GM19193 (cell line): ENCODE measurements at regions not wholly inside any gene's neighbourhood (a gene's known extent, or its start where the extent isn't known, plus 50 kb on each side); places are given as distances from the start of the nearest gene placed in this dataset.

ENCODE experiments used
- POLR2A ChIP-seq: IDR thresholded peaks from 4 replicates; pipeline ENCODE4 v1.6.1; 2011; ENCODE audit not compliant: insufficient read depth, insufficient read length; ENCODE audit errors: extremely low read depth

- no peak for TF ChIP-seq POLR2A
Measured at GRCh38 chr16:72665701-72666100, 382.2 kb downstream of the ZFHX3 start.

- peak; percentile 82 for TF ChIP-seq POLR2A
Measured at GRCh38 chr16:72664509-72665408, 383.2 kb downstream of the ZFHX3 start.

GRCh38 chr16:72664056-72664508 lies 383.8 kb downstream of the ZFHX3 start:
- no peak for TF ChIP-seq POLR2A

GRCh38 chr16:72658888-72659717 lies 388.8 kb downstream of the ZFHX3 start:
- TF ChIP-seq POLR2A = no peak

- TF ChIP-seq POLR2A = no peak
Measured at GRCh38 chr16:72657791-72658190, 390.1 kb downstream of the ZFHX3 start.

- TF ChIP-seq POLR2A = no peak
Measured at GRCh38 chr16:72657164-72657563, 390.8 kb downstream of the ZFHX3 start.

GRCh38 chr16:72654535-72654934 lies 393.4 kb downstream of the ZFHX3 start:
- TF ChIP-seq POLR2A = no peak

GRCh38 chr16:72649254-72649944 lies 398.5 kb downstream of the ZFHX3 start:
- TF ChIP-seq POLR2A = no peak

GRCh38 chr16:72646615-72647014 lies 401.3 kb downstream of the ZFHX3 start:
- TF ChIP-seq POLR2A = no peak

- TF ChIP-seq POLR2A = no peak
Measured at GRCh38 chr16:72645538-72645937, 402.4 kb downstream of the ZFHX3 start.

GRCh38 chr16:72644911-72645310 lies 403.0 kb downstream of the ZFHX3 start:
- TF ChIP-seq POLR2A = no peak

GRCh38 chr16:72639494-72639893 lies 408.4 kb downstream of the ZFHX3 start:
- no peak for TF ChIP-seq POLR2A

- TF ChIP-seq POLR2A = no peak
Measured at GRCh38 chr16:72637306-72637705, 410.6 kb downstream of the ZFHX3 start.

GRCh38 chr16:72635694-72636093 lies 412.2 kb downstream of the ZFHX3 start:
- no peak for TF ChIP-seq POLR2A

- no peak for TF ChIP-seq POLR2A
Measured at GRCh38 chr16:72635104-72635503, 412.8 kb downstream of the ZFHX3 start.
